Activated T-helper 1 cell treated with anti-CD3 and anti-CD28 coated beads, Interleukin-12 subunit alpha, Interleukin-12 subunit beta, Interleukin-2, Interleukin-4 antibody, amounts not matched to agents 30 ng/mL and 10 ng/mL and 1 ng/mL, durations not matched to agents 14 hours and 24 hours and 36 hours (primary cell): ENCODE measurements at regions not wholly inside any gene's neighbourhood (a gene's known extent, or its start where the extent isn't known, plus 50 kb on each side); places are given as distances from the start of the nearest gene placed in this dataset.

Experiments
- DNase-seq: peaks from one replicate; pipeline ENCODE4 v3.0.0; 2021; ENCODE audit warnings: low spot score
- H3K27ac Mint-ChIP-seq: one replicate; pipeline ENCODE4 v1.8.0; 2021; ENCODE audit warnings: mild to moderate bottlenecking, mixed read lengths
- H3K27me3 Mint-ChIP-seq: one replicate; pipeline ENCODE4 v1.8.0; 2022; ENCODE audit warnings: mild to moderate bottlenecking, moderate library complexity, mixed read lengths; ENCODE audit not compliant: insufficient read depth
- H3K36me3 Mint-ChIP-seq: one replicate; pipeline ENCODE4 v1.8.0; 2021; ENCODE audit warnings: low read depth, mixed read lengths
- H3K4me1 Mint-ChIP-seq: one replicate; pipeline ENCODE4 v1.8.0; 2021; ENCODE audit warnings: low read depth, mixed read lengths
- H3K4me3 Mint-ChIP-seq: one replicate; pipeline ENCODE4 v1.8.0; 2021; ENCODE audit warnings: mild to moderate bottlenecking, moderate library complexity, mixed read lengths
- H3K9me3 Mint-ChIP-seq: one replicate; pipeline ENCODE4 v1.8.0; 2021; ENCODE audit warnings: mixed read lengths
- intact Hi-C: fragments of 100-400 bp; cut with micrococcal nuclease; formaldehyde crosslinking; loops from one replicate; pipeline ENCODE4 v1.15.1; 2024

DNA sequence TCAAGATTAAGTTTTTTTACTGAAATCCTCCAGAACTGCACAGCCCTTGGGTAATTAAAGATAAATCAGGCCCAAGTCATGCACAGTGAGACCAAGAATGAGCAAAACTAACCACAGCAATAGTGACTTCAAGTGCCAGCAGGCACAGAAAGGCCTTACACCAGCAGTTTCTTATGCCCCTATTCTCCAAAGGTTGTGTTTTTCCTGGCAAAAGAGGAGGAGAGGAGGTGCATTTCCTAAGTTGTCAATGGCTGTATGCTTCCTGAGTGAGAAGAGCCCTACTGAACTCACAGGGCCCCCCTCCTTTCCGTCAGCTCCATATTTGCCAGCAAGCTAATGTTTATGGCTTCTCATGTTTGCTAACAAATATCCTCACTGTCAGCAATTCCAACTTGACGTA, 418.7 kb upstream of the INTU start:
- H3K36me3 Mint-ChIP-seq, result no peaks in the 10 kb centered on the region
- intact Hi-C loops, result no loop called here
- peaks cover 6% of the 10 kb centered on the region for H3K9me3 Mint-ChIP-seq
- no peak for DNase-seq
- H3K4me1 Mint-ChIP-seq, result no peaks in the 10 kb centered on the region
- no peak overlapping the region for H3K27ac Mint-ChIP-seq
- H3K27me3 Mint-ChIP-seq, result no peaks in the 10 kb centered on the region
- no peak overlapping the region for H3K4me3 Mint-ChIP-seq

DNA sequence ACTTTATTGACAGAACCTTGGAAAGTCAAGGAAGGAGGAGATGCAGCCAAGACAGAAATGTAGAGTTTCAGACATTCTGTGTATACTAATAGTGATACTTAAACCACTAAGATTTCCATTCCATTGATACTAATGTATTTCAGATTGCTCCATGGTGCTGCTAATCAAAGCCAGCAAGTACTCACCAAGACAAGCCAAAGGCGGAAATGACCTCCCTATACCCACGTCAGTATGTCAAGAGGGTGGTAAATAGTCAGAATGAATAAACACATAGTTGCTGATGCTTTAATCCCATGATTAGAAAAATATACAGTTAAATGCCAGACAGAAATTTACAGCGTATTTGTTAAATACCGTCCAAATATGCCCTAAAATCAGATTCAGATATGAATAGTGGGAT, 417.8 kb upstream of the INTU start:
- intact Hi-C loops, result no loop called here
- H3K9me3 Mint-ChIP-seq, result peaks cover 8% of the 10 kb centered on the region
- no peak for DNase-seq
- no peaks in the 10 kb centered on the region for H3K27me3 Mint-ChIP-seq
- H3K27ac Mint-ChIP-seq, result no peak overlapping the region
- no peak overlapping the region for H3K4me3 Mint-ChIP-seq
- no peaks in the 10 kb centered on the region for H3K4me1 Mint-ChIP-seq
- H3K36me3 Mint-ChIP-seq, result no peaks in the 10 kb centered on the region

DNA sequence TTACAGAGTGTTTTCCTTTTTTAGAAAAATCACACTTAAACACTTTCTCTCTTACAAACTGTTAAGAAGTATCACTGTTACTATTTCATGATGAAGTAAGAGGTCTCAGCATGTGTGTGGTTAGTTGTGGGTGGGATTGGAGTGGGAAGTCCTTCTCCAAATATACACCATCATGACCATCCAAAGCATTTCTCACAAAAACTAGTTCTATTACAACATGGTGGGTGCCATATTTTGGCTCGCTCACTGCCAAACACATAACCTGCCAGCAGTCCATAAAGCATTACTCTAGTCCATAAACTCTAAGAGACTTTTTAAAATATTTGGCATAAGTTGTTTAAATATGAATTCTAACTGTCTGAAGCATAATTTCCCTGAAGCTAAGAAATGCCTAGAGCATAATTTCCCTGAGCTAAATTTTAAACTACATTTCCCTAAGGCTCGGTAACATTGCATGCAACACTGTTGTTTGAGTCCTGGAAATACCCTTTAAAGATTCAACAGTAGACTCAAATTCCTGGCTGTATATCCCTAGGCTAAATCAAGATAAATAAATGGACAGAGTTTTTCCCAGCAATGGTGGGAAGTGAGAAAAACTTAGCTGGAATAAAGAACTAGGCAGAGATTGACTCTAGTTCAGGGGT, 415.0 kb upstream of the INTU start:
- Mint-ChIP-seq H3K9me3 (peaks cover 11% of the 10 kb centered on the region), H3K36me3 (no peaks in the 10 kb centered on the region), H3K4me1 (no peaks in the 10 kb centered on the region), H3K27ac (no peak overlapping the region), H3K27me3 (no peaks in the 10 kb centered on the region), H3K4me3 (no peak overlapping the region)
- intact Hi-C loops, result no loop called here
- DNase-seq, result no peak

DNA sequence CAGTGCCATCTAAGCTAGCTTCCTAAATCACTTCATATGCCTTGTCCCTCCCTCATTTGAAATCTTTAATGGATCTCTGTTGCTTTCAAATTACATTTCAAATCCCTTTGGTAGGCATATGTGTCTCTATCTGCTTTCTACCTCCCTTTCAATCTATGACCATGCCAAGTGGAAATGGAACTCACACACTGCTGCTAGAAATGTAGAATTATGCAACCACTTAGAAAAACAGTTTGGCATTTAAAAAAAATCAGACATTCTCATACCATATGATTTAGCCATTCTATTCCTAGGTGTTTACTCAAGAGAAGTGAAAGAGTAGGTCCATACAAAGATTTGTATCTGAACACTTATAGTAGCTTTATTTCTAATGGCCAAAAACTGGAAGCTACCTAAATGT, 413.5 kb upstream of the INTU start:
- Mint-ChIP-seq H3K36me3 (no peaks in the 10 kb centered on the region), H3K27me3 (no peaks in the 10 kb centered on the region), H3K27ac (no peak overlapping the region), H3K4me1 (no peaks in the 10 kb centered on the region), H3K4me3 (no peak overlapping the region), H3K9me3 (peaks cover 11% of the 10 kb centered on the region)
- no peak for DNase-seq
- intact Hi-C loops, result no loop called here

DNA sequence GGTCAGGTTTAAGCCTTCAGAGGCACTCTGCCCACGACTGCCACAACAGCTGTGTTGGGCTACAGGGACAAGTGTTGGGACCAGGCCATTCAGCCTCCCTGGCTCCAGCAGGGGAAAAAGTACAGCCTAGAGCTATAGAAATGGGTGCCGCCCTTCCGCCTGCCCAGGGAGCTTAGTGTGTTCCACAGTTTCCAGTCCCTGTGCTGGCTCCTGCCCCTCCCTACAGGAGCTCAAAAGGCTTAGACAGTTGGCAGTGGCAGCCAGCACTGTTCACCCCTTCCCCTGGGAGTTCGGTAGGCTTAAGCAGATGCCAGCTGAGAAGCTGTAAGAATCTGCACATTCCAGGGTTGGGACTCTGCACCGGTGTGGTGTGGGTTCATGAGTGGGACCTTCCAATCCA, 408.2 kb upstream of the INTU start:
- H3K4me3 Mint-ChIP-seq, result no peak overlapping the region
- no peak for DNase-seq
- H3K9me3 Mint-ChIP-seq, result peaks cover 7% of the 10 kb centered on the region
- H3K36me3 Mint-ChIP-seq, result no peaks in the 10 kb centered on the region
- H3K27me3 Mint-ChIP-seq, result no peaks in the 10 kb centered on the region
- intact Hi-C loops, result no loop called here
- H3K4me1 Mint-ChIP-seq, result no peaks in the 10 kb centered on the region
- no peak overlapping the region for H3K27ac Mint-ChIP-seq

DNA sequence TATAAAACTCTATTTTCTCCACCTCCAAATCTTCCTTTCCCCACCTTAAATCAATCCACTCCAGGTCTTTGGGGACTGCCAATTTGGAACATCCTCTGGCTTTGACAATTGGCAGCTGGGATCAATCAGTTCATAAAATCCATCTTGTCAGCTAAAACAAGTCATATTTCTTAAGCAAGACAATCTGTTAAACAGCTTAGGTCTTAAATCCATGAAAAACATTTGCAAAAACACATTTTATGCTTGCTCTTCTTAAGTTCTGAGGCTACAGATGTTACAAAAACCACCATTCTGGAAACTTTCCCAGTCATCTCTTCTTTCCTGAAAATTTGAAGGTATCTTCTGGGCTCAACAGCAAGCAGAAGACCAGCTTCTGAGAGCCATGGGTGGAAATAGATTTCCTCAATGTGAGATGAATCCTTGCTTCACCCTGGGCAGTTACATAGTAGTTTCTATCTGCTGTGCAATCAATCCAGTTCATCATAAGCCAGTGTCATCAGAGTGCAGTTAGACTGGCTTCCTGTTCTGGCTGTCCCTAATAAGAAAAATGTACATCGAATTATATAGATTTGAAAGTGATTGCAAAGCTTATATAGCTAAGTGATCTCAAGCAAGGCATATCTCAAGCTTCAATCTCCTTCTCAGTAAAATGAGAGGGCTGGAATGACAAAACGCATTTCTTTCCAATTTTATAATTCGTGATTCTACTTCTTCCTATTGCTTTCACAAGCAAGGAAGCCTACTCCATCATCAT, 402.7 kb upstream of the INTU start:
- no peak overlapping the region for H3K4me3 Mint-ChIP-seq
- H3K36me3 Mint-ChIP-seq, result no peaks in the 10 kb centered on the region
- intact Hi-C loops, result no loop called here
- no peak for DNase-seq
- no peaks in the 10 kb centered on the region for H3K4me1 Mint-ChIP-seq
- no peaks in the 10 kb centered on the region for H3K27me3 Mint-ChIP-seq
- no peak overlapping the region for H3K27ac Mint-ChIP-seq
- H3K9me3 Mint-ChIP-seq, result peaks cover 4% of the 10 kb centered on the region

DNA sequence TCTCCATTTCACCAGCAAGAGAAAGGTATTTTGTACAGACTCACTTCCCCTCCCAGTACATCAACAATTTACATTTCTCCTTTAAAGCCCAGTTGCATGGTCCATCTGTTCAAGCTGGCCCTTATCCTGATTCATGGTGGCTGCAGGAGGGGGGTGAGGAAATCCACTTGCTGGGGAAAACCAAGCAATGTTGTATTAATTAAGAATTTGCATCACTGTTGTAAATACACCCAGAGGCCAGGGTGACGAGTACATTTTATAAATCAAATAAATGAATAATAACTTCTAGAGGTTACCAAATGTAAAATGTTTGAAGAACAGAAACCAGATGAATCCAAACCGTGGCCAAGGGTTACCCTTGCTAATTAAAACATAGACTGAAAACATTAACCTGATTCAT, 395.9 kb upstream of the INTU start:
- intact Hi-C loops, result no loop called here
- no peaks in the 10 kb centered on the region for H3K27me3 Mint-ChIP-seq
- H3K27ac Mint-ChIP-seq, result no peak overlapping the region
- DNase-seq, result no peak
- no peak overlapping the region for H3K4me3 Mint-ChIP-seq
- peaks cover 3% of the 10 kb centered on the region for H3K9me3 Mint-ChIP-seq
- H3K4me1 Mint-ChIP-seq, result no peaks in the 10 kb centered on the region
- H3K36me3 Mint-ChIP-seq, result no peaks in the 10 kb centered on the region

DNA sequence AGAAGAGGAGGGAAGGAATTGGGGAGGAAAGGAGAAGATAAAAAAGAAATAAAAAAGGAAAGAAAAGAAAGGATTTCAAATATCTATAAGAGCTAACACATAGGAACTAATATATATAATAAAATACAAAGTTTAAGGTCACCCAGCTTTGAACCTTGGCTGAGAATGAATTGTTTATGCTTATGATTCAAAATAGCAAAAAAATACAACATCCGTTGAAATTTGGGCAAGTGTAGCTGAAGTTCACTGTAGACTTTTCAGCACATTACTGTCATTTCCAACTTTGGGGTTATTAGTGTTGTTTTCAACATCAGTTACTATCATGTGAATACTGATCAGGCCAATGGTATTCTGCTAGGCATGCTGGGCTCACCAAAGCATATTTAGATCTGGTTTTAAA, 395.2 kb upstream of the INTU start:
- H3K4me3 Mint-ChIP-seq, result no peak overlapping the region
- no peaks in the 10 kb centered on the region for H3K36me3 Mint-ChIP-seq

DNA sequence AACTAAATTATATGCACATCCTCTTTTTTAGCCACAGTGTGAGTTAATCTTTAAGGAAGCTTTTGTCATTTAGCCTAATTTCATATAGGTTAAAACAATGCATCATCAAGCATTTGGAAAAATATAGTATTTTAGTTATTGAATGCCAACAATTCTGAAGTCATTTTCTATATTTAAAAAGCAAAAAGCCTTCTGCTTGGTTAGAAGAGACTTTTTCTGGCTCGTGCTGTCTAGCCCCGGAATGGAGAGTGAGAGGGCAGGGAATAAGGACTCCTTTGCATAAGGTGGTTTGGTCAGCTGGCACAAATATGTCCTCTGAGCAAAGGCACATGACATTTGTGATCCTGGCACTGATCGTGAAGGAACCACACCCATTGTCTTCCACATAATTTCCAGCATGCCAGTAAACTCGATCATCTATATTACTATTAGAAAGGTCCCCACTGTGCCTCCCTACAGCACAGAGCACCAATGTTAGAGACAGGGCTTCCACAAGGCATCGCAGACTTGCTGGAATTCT, 393.7 kb upstream of the INTU start:
- intact Hi-C loops, result no loop called here
- Mint-ChIP-seq H3K27ac (no peak overlapping the region), H3K4me3 (no peak overlapping the region), H3K27me3 (no peaks in the 10 kb centered on the region), H3K9me3 (peaks cover 3% of the 10 kb centered on the region), H3K36me3 (no peaks in the 10 kb centered on the region), H3K4me1 (no peaks in the 10 kb centered on the region)
- DNase-seq, result no peak

More for the DNA sequence above, 395.2 kb upstream of the INTU start:
- Mint-ChIP-seq H3K27me3 (no peaks in the 10 kb centered on the region), H3K9me3 (peaks cover 3% of the 10 kb centered on the region), H3K27ac (no peak overlapping the region), H3K4me1 (no peaks in the 10 kb centered on the region)
- DNase-seq, result no peak
- intact Hi-C loops, result no loop called here

DNA sequence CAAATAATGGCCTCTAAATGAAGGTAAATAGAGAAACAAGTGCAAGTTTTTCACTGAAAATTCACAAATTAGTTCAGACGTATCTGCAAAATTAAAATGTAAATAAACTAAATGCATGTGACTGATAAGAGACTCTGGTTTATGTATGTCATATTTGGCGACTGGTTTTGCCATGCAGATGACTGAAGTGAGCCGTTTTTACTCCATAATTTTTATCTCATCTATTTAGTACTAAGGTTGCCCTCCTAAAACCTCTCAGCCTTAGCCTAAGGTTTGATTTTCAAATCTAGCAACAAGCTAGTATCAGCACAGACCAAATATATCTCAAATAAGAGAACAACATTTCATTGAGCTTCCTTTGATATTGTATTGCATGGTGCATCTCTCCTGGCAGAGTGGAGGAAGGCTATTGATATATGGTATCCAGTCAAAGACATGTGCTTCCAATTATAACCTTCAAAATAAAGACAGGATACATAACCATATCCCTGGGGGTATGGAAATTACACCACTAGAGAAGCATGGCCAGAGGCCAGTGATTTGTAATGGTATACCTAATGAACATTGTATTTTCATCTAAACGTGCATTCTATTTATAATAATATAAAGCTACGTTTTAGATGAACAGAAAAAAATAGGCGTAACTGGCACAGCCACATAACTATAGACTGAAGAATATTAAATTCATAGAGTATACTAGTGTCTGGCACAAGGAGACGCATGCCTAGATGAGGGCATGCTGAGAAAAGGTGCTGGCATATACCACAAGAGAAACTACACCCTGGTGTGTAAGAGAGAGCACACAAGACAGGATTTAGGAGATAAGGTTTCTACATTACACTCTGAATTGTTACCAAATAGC, 392.6 kb upstream of the INTU start:
- Mint-ChIP-seq H3K27me3 (no peaks in the 10 kb centered on the region), H3K36me3 (no peaks in the 10 kb centered on the region), H3K4me1 (no peaks in the 10 kb centered on the region), H3K9me3 (peaks cover 3% of the 10 kb centered on the region), H3K27ac (no peak overlapping the region), H3K4me3 (no peak overlapping the region)
- intact Hi-C loops, result no loop called here
- no peak for DNase-seq

DNA sequence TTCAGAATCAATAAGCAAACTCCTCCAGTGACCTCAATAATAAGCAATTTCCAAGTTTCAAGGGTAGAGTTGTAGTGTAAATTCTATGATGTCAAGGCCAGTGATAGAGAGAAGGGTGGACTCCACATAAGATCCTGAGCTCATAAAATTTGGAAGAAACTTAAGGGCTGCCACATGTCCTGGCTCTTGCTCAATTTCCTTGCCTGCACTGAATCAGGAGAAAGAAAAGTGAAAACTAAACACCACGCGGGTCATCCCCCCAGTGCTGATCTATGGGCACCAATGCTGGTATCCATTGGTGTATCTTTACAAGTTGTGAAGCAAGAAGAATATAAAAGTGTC, 392.0 kb upstream of the INTU start:
- DNase-seq, result no peak
- Mint-ChIP-seq H3K9me3 (peaks cover 2% of the 10 kb centered on the region), H3K4me1 (no peaks in the 10 kb centered on the region), H3K36me3 (no peaks in the 10 kb centered on the region), H3K4me3 (no peak overlapping the region), H3K27ac (no peak overlapping the region), H3K27me3 (no peaks in the 10 kb centered on the region)
- intact Hi-C loops, result no loop called here

DNA sequence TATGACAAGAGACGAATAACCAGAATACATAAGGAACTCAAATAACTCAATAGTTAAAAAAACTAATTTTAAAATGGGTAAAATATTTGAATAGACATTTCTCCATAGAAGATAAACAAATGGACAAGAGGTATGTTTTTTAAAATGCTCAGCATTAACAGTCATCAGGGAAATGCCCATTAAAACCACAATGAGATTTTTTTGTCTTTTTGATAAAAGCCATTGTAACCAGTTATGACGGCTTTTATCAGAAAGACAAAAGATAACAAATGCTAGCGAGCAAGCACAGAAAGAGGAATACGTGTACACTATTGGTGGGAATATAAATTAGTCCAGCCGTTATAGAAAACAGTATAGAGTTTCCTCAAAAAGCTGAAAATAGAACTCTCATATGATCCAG, 388.2 kb upstream of the INTU start:
- Mint-ChIP-seq H3K9me3 (no peaks in the 10 kb centered on the region), H3K36me3 (no peaks in the 10 kb centered on the region), H3K4me1 (no peaks in the 10 kb centered on the region), H3K27me3 (no peaks in the 10 kb centered on the region), H3K4me3 (no peak overlapping the region), H3K27ac (no peak overlapping the region)
- intact Hi-C loops, result no loop called here
- DNase-seq, result no peak
